HFF-Myc (cell line): ENCODE measurements at regions not wholly inside any gene's neighbourhood (a gene's known extent, or its start where the extent isn't known, plus 50 kb on each side); places are given as distances from the start of the nearest gene placed in this dataset.

Source experiments
- DNase-seq: peaks from one replicate; pipeline ENCODE4 v3.0.0-alpha.2; 2011; ENCODE audit warnings: low read depth; ENCODE audit errors: extremely low read depth
- H3K4me3 ChIP-seq: replicated peaks from 2 replicates; pipeline ENCODE4 v1.5.1; 2011; ENCODE audit warnings: low read depth, mild to moderate bottlenecking, control low read depth, low read length
- CTCF ChIP-seq: IDR thresholded peaks from 2 replicates; pipeline ENCODE4 v1.5.1; 2012; ENCODE audit warnings: mild to moderate bottlenecking, low read depth, low read length, control low read depth; ENCODE audit errors: missing control alignments

GRCh38 chr7:17732083-17732482 lies 208.2 kb downstream of the SNX13 start:
- DNase-seq, result no peak
- no peak for TF ChIP-seq CTCF
- H3K4me3 ChIP-seq, result no peak overlapping the region
